D341Med (cell line): ENCODE measurements at regions not wholly inside any gene's neighbourhood (a gene's known extent, or its start where the extent isn't known, plus 50 kb on each side); places are given as distances from the start of the nearest gene placed in this dataset.
"Not testable (repeated sequence)": the region's sequence is repeated elsewhere in the genome, so short reads cannot be mapped to it uniquely, and the experiment has no call there.

Source experiments
- DNase-seq: peaks from one replicate; pipeline ENCODE4 v3.0.0; 2012; ENCODE audit warnings: low spot score

GRCh38 chr4:31768756-31769155, 1048.6 kb downstream of the PCDH7 start:
- no peak for DNase-seq

- no peak for DNase-seq
These were observed 1063.1 kb downstream of the PCDH7 start for GRCh38 chr4:31783311-31783710.

GRCh38 chr4:31784558-31784957, 1064.4 kb downstream of the PCDH7 start:
- no peak for DNase-seq

- no peak for DNase-seq
These were observed 1067.5 kb downstream of the PCDH7 start for GRCh38 chr4:31787701-31788100.

- no peak for DNase-seq
These were observed 1068.5 kb downstream of the PCDH7 start for GRCh38 chr4:31788676-31789075.

GRCh38 chr4:31791666-31792065, 1071.5 kb downstream of the PCDH7 start:
- DNase-seq: peak; percentile 61

- DNase-seq: no peak
These were observed 1073.7 kb downstream of the PCDH7 start for GRCh38 chr4:31793907-31794306.

- not testable (repeated sequence) for DNase-seq
These were observed 1076.9 kb downstream of the PCDH7 start for GRCh38 chr4:31797052-31797451.

- no peak for DNase-seq
These were observed 1083.5 kb downstream of the PCDH7 start for GRCh38 chr4:31803526-31804195.

GRCh38 chr4:31807036-31807435, 1086.9 kb downstream of the PCDH7 start:
- DNase-seq: no peak

GRCh38 chr4:31844350-31844749, 1124.2 kb downstream of the PCDH7 start:
- DNase-seq: no peak

- no peak for DNase-seq
These were observed 1131.8 kb downstream of the PCDH7 start for GRCh38 chr4:31851946-31852345.

GRCh38 chr4:31877429-31877828, 1157.3 kb downstream of the PCDH7 start:
- peak; percentile 38 for DNase-seq

GRCh38 chr4:31880837-31881236, 1160.7 kb downstream of the PCDH7 start:
- DNase-seq: not testable (repeated sequence)

GRCh38 chr4:31896349-31896748, 1176.2 kb downstream of the PCDH7 start:
- DNase-seq: no peak

GRCh38 chr4:31905363-31905762, 1185.2 kb downstream of the PCDH7 start:
- DNase-seq: no peak

- no peak for DNase-seq
These were observed 1188.1 kb downstream of the PCDH7 start for GRCh38 chr4:31908261-31908660.

GRCh38 chr4:31917334-31917733, 1197.2 kb downstream of the PCDH7 start:
- no peak for DNase-seq

- no peak for DNase-seq
These were observed 1198.7 kb downstream of the PCDH7 start for GRCh38 chr4:31918891-31919290.

GRCh38 chr4:31923634-31924033, 1203.5 kb downstream of the PCDH7 start:
- no peak for DNase-seq

- no peak for DNase-seq
These were observed 1209.6 kb downstream of the PCDH7 start for GRCh38 chr4:31929676-31930345.

GRCh38 chr4:31946456-31946855, 1226.3 kb downstream of the PCDH7 start:
- DNase-seq: no peak

GRCh38 chr4:31947101-31947500, 1226.9 kb downstream of the PCDH7 start:
- DNase-seq: no peak

- DNase-seq: no peak
These were observed 1228.9 kb downstream of the PCDH7 start for GRCh38 chr4:31949045-31949444.
